ENCODE measurements at regions not wholly inside any gene's neighbourhood (a gene's known extent, or its start where the extent isn't known, plus 50 kb on each side); places are given as distances from the start of the nearest gene placed in this dataset.

GRCh38 chr1:198003468-198003867 lies 86.3 kb downstream of the LHX9 start:
- Histone ChIP-seq H3K9me3 (ENCODE audit: control insufficient read depth, low read length) (no peaks in the 10 kb centered on the region), H3K27me3 (ENCODE audit: control insufficient read depth, insufficient read depth) (no peaks in the 10 kb centered on the region), H3K27ac (ENCODE audit: low read length) (no peak overlapping the region), H3K4me3 (ENCODE audit: low read length) (no peak overlapping the region), H3K4me1 (ENCODE audit: control insufficient read depth, insufficient read depth, low read length) (no peaks in the 10 kb centered on the region)
- no peak for DNase-seq
- ATAC-seq, result no peak
- 88% methylated on average over 2 of the region's 2 CpGs for WGBS
- intact Hi-C loops (cut with DNase I), result no loop called here

GRCh38 chr1:198007011-198007410 lies 89.8 kb downstream of the LHX9 start:
- Histone ChIP-seq H3K27ac (ENCODE audit: low read length) (no peak overlapping the region), H3K4me1 (ENCODE audit: control insufficient read depth, insufficient read depth, low read length) (no peaks in the 10 kb centered on the region), H3K9me3 (ENCODE audit: control insufficient read depth, low read length) (peaks cover 4% of the 10 kb centered on the region), H3K27me3 (ENCODE audit: control insufficient read depth, insufficient read depth) (no peaks in the 10 kb centered on the region), H3K4me3 (ENCODE audit: low read length) (no peak overlapping the region)
- no peak for DNase-seq
- WGBS, result 91% methylated on average over 1 of the region's 1 CpG
- ATAC-seq, result no peak
- intact Hi-C loops (cut with DNase I), result no loop called here

GRCh38 chr1:198007687-198008607 lies 90.8 kb downstream of the LHX9 start:
- Histone ChIP-seq H3K4me3 (ENCODE audit: low read length) (no peak overlapping the region), H3K4me1 (ENCODE audit: control insufficient read depth, insufficient read depth, low read length) (no peaks in the 10 kb centered on the region), H3K27ac (ENCODE audit: low read length) (no peak overlapping the region), H3K9me3 (ENCODE audit: control insufficient read depth, low read length) (peaks cover 4% of the 10 kb centered on the region), H3K27me3 (ENCODE audit: control insufficient read depth, insufficient read depth) (no peaks in the 10 kb centered on the region)
- no peak for ATAC-seq
- intact Hi-C loops (cut with DNase I), result no loop called here
- DNase-seq, result no peak
- 65% methylated on average over 5 of the region's 5 CpGs for WGBS

- ATAC-seq (no peak), DNase-seq (no peak)
- Histone ChIP-seq H3K27ac (ENCODE audit: low read length) (no peak overlapping the region), H3K27me3 (ENCODE audit: control insufficient read depth, insufficient read depth) (no peaks in the 10 kb centered on the region), H3K4me3 (ENCODE audit: low read length) (no peak overlapping the region), H3K9me3 (ENCODE audit: control insufficient read depth, low read length) (peaks cover 4% of the 10 kb centered on the region), H3K4me1 (ENCODE audit: control insufficient read depth, insufficient read depth, low read length) (no peaks in the 10 kb centered on the region)
- intact Hi-C loops (cut with DNase I), result no loop called here
- 77% methylated on average over 1 of the region's 1 CpG for WGBS
Observed at GRCh38 chr1:198014355-198014754, 97.2 kb downstream of the LHX9 start.

- ATAC-seq, result no peak
- no peak overlapping the region for H3K27ac ChIP-seq (ENCODE audit: low read length)
- peaks cover under 1% of the 10 kb centered on the region for H3K9me3 ChIP-seq (ENCODE audit: control insufficient read depth, low read length)
- no peaks in the 10 kb centered on the region for H3K4me1 ChIP-seq (ENCODE audit: control insufficient read depth, insufficient read depth, low read length)
- DNase-seq, result no peak
- H3K4me3 ChIP-seq (ENCODE audit: low read length), result no peak overlapping the region
- intact Hi-C loops (cut with DNase I), result no loop called here
- no peaks in the 10 kb centered on the region for H3K27me3 ChIP-seq (ENCODE audit: control insufficient read depth, insufficient read depth)
Observed at GRCh38 chr1:198015309-198015708, 98.1 kb downstream of the LHX9 start.

GRCh38 chr1:198018529-198018928 lies 101.4 kb downstream of the LHX9 start:
- H3K4me3 ChIP-seq (ENCODE audit: low read length), result no peak overlapping the region
- ATAC-seq (no peak), DNase-seq (no peak)
- intact Hi-C loops (cut with DNase I), result no loop called here
- WGBS, result 85% methylated on average over 1 of the region's 1 CpG
- H3K9me3 ChIP-seq (ENCODE audit: control insufficient read depth, low read length), result no peaks in the 10 kb centered on the region
- no peaks in the 10 kb centered on the region for H3K4me1 ChIP-seq (ENCODE audit: control insufficient read depth, insufficient read depth, low read length)
- no peak overlapping the region for H3K27ac ChIP-seq (ENCODE audit: low read length)
- no peaks in the 10 kb centered on the region for H3K27me3 ChIP-seq (ENCODE audit: control insufficient read depth, insufficient read depth)

- Histone ChIP-seq H3K9me3 (ENCODE audit: control insufficient read depth, low read length) (no peaks in the 10 kb centered on the region), H3K27ac (ENCODE audit: low read length) (no peak overlapping the region), H3K4me3 (ENCODE audit: low read length) (no peak overlapping the region), H3K4me1 (ENCODE audit: control insufficient read depth, insufficient read depth, low read length) (no peaks in the 10 kb centered on the region), H3K27me3 (ENCODE audit: control insufficient read depth, insufficient read depth) (no peaks in the 10 kb centered on the region)
- no peak for ATAC-seq
- no peak for DNase-seq
- 91% methylated on average over 1 of the region's 1 CpG for WGBS
- intact Hi-C loops (cut with DNase I), result no loop called here
Observed at GRCh38 chr1:198019126-198019525, 102.0 kb downstream of the LHX9 start.

- 74% methylated on average over 4 of the region's 4 CpGs for WGBS
- intact Hi-C loops (cut with DNase I), result no loop called here
Observed at GRCh38 chr1:198024336-198024735, 107.2 kb downstream of the LHX9 start.

GRCh38 chr1:198024782-198025181 lies 107.6 kb downstream of the LHX9 start:
- intact Hi-C loops (cut with DNase I), result no loop called here
- Histone ChIP-seq H3K4me3 (ENCODE audit: low read length) (no peak overlapping the region), H3K27me3 (ENCODE audit: control insufficient read depth, insufficient read depth) (no peaks in the 10 kb centered on the region), H3K27ac (ENCODE audit: low read length) (no peak overlapping the region), H3K4me1 (ENCODE audit: control insufficient read depth, insufficient read depth, low read length) (no peaks in the 10 kb centered on the region), H3K9me3 (ENCODE audit: control insufficient read depth, low read length) (no peaks in the 10 kb centered on the region)
- ATAC-seq, result no peak
- no peak for DNase-seq

More at GRCh38 chr1:198024336-198024735, 107.2 kb downstream of the LHX9 start:
- no peak for DNase-seq
- no peak overlapping the region for H3K4me3 ChIP-seq (ENCODE audit: low read length)
- no peaks in the 10 kb centered on the region for H3K9me3 ChIP-seq (ENCODE audit: control insufficient read depth, low read length)
- H3K27me3 ChIP-seq (ENCODE audit: control insufficient read depth, insufficient read depth), result no peaks in the 10 kb centered on the region
- no peak for ATAC-seq
- no peaks in the 10 kb centered on the region for H3K4me1 ChIP-seq (ENCODE audit: control insufficient read depth, insufficient read depth, low read length)
- no peak overlapping the region for H3K27ac ChIP-seq (ENCODE audit: low read length)

- H3K4me1 ChIP-seq (ENCODE audit: control insufficient read depth, insufficient read depth, low read length), result no peaks in the 10 kb centered on the region
- no peaks in the 10 kb centered on the region for H3K9me3 ChIP-seq (ENCODE audit: control insufficient read depth, low read length)
- ATAC-seq (no peak), DNase-seq (no peak)
- no peak overlapping the region for H3K27ac ChIP-seq (ENCODE audit: low read length)
- no peak overlapping the region for H3K4me3 ChIP-seq (ENCODE audit: low read length)
- WGBS, result 43% methylated on average over 2 of the region's 2 CpGs
- no peaks in the 10 kb centered on the region for H3K27me3 ChIP-seq (ENCODE audit: control insufficient read depth, insufficient read depth)
- intact Hi-C loops (cut with DNase I), result no loop called here
Observed at GRCh38 chr1:198030682-198031081, 113.5 kb downstream of the LHX9 start.

- intact Hi-C loops (cut with DNase I), result no loop called here
- Histone ChIP-seq H3K27me3 (ENCODE audit: control insufficient read depth, insufficient read depth) (no peaks in the 10 kb centered on the region), H3K4me1 (ENCODE audit: control insufficient read depth, insufficient read depth, low read length) (no peaks in the 10 kb centered on the region), H3K9me3 (ENCODE audit: control insufficient read depth, low read length) (no peaks in the 10 kb centered on the region), H3K4me3 (ENCODE audit: low read length) (no peak overlapping the region), H3K27ac (ENCODE audit: low read length) (no peak overlapping the region)
- no peak for ATAC-seq
- no peak for DNase-seq
Observed at GRCh38 chr1:198031086-198031485, 113.9 kb downstream of the LHX9 start.

- DNase-seq (no peak), ATAC-seq (no peak)
- H3K27me3 ChIP-seq (ENCODE audit: control insufficient read depth, insufficient read depth), result no peaks in the 10 kb centered on the region
- no peak overlapping the region for H3K27ac ChIP-seq (ENCODE audit: low read length)
- H3K4me1 ChIP-seq (ENCODE audit: control insufficient read depth, insufficient read depth, low read length), result no peaks in the 10 kb centered on the region
- intact Hi-C loops (cut with DNase I), result no loop called here
- no peaks in the 10 kb centered on the region for H3K9me3 ChIP-seq (ENCODE audit: control insufficient read depth, low read length)
- WGBS, result 60% methylated on average over 2 of the region's 2 CpGs
- H3K4me3 ChIP-seq (ENCODE audit: low read length), result no peak overlapping the region
Observed at GRCh38 chr1:198032668-198033067, 115.5 kb downstream of the LHX9 start.

All from right cardiac atrium (tissue), 5 donors.